ENCODE measurements at regions not wholly inside any gene's neighbourhood (a gene's known extent, or its start where the extent isn't known, plus 50 kb on each side); places are given as distances from the start of the nearest gene placed in this dataset.

DNA sequence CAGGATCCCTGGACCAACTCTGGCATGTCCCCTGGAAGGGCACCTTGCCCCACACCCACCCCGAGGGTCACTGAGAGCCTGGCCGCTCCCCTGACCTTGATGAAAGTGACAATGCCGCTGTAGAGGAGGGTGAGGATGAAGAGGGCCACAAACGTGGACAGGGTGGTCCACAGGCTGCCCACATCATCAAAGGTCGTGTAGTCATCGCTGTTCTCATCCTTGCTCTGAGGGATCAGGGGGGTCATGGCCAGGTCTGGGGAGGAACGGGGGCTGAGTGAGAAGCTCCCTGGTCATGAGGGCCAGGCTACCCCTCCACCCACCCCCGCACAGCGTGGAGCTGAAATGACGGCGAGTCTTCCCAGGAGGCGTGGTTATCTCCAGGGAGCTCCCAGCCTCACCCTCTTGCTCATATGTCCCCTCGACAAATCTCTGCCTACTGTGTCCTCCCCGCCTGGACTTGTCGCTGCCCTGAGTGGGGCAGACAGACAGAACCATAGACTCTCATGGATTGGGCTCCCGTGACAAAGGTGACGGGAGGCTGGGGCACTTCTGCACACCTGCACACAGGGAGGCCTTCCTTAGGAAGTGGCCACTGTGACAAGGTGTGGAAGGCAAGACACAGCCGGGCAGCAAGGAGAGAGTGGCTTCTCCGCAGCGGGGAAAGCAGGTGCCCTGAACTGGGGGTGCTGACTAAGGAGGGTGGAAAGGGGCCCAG, 311.1 kb downstream of the TMEM121 start:
- H3K36me3 ChIP-seq (ENCODE audit: low read depth): no peaks in the 10 kb centered on the region
- no peak overlapping the region for H3K4me3 ChIP-seq
- H3K9me3 ChIP-seq: no peaks in the 10 kb centered on the region
- ATAC-seq (no peak), DNase-seq (no peak)
- no peaks in the 10 kb centered on the region for H3K4me1 ChIP-seq (ENCODE audit: low read depth)
- TF ChIP-seq, protein P1, sequence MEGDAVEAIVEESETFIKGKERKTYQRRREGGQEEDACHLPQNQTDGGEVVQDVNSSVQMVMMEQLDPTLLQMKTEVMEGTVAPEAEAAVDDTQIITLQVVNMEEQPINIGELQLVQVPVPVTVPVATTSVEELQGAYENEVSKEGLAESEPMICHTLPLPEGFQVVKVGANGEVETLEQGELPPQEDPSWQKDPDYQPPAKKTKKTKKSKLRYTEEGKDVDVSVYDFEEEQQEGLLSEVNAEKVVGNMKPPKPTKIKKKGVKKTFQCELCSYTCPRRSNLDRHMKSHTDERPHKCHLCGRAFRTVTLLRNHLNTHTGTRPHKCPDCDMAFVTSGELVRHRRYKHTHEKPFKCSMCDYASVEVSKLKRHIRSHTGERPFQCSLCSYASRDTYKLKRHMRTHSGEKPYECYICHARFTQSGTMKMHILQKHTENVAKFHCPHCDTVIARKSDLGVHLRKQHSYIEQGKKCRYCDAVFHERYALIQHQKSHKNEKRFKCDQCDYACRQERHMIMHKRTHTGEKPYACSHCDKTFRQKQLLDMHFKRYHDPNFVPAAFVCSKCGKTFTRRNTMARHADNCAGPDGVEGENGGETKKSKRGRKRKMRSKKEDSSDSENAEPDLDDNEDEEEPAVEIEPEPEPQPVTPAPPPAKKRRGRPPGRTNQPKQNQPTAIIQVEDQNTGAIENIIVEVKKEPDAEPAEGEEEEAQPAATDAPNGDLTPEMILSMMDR (IDR thresholded peaks at IDR 0.05): no peak
- intact Hi-C loops (cut with DNase I, micrococcal nuclease): no loop called here

DNA sequence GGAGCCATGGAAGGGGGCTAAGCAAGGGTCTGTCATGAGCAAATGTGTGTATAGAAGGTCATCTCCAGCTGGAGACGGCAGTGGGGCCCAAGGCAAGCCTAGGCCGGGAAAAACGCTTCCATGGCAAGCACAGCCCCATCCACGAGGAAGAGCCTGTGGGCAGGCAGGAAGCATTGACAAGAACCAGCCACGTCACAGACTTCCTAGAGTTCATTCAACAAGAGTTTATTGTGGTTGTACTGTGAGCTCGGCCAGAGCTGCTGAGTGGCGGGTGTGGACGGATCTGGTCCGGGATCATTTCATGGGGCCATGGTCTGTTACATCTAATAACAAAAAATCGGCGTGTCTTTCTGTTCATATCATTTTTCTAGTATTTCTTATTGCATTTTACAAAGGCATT, 311.7 kb downstream of the TMEM121 start:
- H3K4me3 ChIP-seq: no peak overlapping the region

DNA sequence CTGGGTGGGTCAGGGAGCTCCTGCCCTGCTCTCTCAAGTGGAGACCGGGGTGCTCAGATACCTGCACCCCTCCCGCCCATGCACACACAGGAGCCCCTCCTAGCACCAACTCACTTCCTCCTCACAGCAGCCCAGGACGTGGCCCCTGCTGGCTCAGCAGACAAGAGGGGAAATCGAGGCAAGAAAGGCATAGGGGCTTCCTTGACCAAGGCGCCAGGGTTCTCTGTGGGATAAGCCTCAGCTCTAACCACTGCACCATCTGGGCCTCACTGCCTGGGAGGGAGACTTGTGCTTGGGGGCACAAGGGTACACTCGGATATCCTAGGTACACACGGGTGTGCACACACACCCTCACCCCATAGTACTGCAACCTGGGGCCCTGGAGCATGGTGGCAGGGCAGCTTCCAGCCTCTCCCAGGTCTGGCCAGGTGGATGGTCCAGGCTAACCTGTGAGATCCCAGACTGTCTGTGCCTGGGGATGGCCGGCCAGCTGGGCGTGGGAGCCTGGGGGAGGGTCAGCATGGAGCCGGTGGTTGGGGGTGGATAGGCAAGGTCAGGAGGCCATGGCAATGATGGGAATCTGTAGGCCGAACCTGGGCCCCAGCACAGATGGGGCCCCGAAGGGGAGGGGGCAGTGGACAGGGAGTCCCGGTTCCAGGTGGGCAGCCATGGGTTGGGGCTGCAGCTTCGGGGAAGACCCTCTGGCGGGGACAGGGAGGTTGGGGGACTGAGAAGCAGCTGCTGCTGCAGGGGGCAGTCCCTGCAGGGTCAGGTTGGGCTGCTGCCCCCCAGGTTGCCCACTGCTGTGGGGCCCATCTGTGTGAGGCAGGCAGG, 312.4 kb downstream of the TMEM121 start:
- Histone ChIP-seq H3K4me3 (no peak overlapping the region), H3K9me3 (no peaks in the 10 kb centered on the region), H3K36me3 (ENCODE audit: low read depth) (no peaks in the 10 kb centered on the region), H3K4me1 (ENCODE audit: low read depth) (no peaks in the 10 kb centered on the region)
- no peak for DNase-seq
- intact Hi-C loops (cut with DNase I, micrococcal nuclease): no loop called here
- TF ChIP-seq, protein P1 (IDR thresholded peaks at IDR 0.05): no peak
- ATAC-seq: no peak

More for the DNA sequence above, 311.7 kb downstream of the TMEM121 start:
- Histone ChIP-seq H3K4me1 (ENCODE audit: low read depth) (no peaks in the 10 kb centered on the region), H3K36me3 (ENCODE audit: low read depth) (no peaks in the 10 kb centered on the region), H3K9me3 (no peaks in the 10 kb centered on the region)
- intact Hi-C loops (cut with DNase I, micrococcal nuclease): no loop called here
- DNase-seq: no peak
- ATAC-seq: no peak
- TF ChIP-seq, protein P1 (IDR thresholded peaks at IDR 0.05): no peak

DNA sequence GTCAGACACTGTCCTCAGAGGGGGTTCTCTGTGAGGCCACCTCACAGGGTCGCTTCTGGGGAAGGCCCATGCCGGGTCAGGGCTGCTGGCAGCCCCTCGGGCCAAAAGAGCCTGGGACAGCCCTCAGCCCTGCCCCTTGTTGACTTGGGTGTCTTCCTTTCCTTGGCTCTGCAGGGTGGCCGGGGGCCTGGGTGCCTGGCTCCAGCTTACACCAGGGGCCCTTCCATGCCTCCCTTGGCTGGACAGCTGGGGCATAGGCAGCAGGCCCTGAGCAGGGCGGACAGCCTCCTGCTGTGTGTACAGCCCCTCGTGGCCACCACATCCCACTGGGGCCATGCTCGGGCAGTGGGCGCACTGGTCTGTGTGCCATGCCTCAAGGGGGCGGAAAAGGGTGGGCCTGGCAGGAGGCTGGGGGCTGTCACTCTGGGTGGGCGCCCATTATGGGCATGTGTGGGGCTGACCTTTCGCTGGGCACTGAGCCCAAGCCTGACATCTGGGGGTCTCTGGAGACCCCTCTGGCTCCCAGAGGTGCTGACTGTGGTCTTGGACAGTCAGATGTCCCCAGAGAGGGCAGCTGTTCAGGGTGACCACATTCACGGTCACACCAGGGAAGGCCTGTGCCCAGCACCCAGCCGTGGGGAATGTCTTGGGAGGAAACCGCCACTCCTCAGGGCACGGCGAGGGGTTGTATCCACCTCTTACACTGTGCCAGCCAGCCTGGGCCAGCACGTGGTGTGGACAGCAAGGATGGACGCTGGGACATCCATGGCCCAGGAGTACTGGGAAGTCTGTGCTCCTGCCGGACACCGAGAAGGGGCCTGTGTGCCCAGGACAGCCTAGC, 313.3 kb downstream of the TMEM121 start:
- TF ChIP-seq, protein P1 (IDR thresholded peaks at IDR 0.05): no peak
- H3K4me3 ChIP-seq: no peak overlapping the region
- ATAC-seq (no peak), DNase-seq (no peak)
- no peaks in the 10 kb centered on the region for H3K4me1 ChIP-seq (ENCODE audit: low read depth)
- H3K9me3 ChIP-seq: no peaks in the 10 kb centered on the region
- H3K36me3 ChIP-seq (ENCODE audit: low read depth): no peaks in the 10 kb centered on the region
- intact Hi-C loops (cut with DNase I, micrococcal nuclease): no loop called here

DNA sequence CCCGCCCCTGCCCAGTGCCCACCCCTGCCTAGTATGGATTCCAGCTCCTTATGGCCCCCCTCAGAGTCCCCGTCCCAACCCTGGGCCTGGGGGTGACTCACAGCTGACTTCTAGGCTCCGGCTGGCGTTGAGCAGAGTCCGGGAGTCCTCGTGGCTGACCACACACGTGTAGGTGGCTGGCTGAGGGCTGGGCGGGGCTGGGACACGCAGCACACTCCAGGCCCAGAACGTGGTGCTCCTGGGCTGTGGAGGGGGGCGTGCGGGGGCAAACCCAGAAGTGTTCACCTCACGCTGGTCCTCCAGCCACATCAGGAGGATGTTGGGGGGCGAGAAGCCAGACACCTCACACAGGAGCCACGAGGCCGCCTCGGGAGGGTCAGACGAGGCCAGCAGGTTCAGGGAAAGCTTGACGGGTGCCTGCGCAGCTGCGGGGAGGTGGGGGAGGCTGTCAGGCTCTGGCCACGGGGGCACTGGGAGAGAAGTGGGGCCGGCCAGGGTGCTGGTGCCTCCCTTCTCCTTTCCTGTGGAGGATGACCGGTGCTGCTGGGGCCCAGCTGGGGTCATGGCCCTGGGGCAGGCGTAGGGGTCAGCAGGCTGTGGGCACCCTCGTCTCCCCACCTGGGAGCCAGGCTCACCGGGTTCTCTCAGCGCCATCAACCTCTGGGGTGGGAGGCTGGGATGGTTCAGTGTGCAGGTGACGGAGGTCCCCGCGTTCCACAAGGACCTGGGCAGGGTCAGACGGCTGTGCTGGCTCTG, 314.1 kb downstream of the TMEM121 start:
- Histone ChIP-seq H3K36me3 (ENCODE audit: low read depth) (no peaks in the 10 kb centered on the region), H3K4me1 (ENCODE audit: low read depth) (no peaks in the 10 kb centered on the region), H3K4me3 (no peak overlapping the region), H3K9me3 (no peaks in the 10 kb centered on the region)
- intact Hi-C loops (cut with DNase I, micrococcal nuclease): no loop called here
- peak in 1 of 3 donors; percentile 47 for DNase-seq
- ATAC-seq: no peak
- TF ChIP-seq, protein P1 (IDR thresholded peaks at IDR 0.05): no peak

All from mucosa of descending colon (tissue), 3 donors.